GM19438 (cell line): ENCODE measurements at regions not wholly inside any gene's neighbourhood (a gene's known extent, or its start where the extent isn't known, plus 50 kb on each side); places are given as distances from the start of the nearest gene placed in this dataset.

Source experiments
- ATAC-seq: cut with Tn5 transposase; IDR thresholded peaks from one replicate; pipeline ENCODE4 v1.9.1; 2021; ENCODE audit warnings: low read depth; ENCODE audit not compliant: unreplicated experiment

DNA sequence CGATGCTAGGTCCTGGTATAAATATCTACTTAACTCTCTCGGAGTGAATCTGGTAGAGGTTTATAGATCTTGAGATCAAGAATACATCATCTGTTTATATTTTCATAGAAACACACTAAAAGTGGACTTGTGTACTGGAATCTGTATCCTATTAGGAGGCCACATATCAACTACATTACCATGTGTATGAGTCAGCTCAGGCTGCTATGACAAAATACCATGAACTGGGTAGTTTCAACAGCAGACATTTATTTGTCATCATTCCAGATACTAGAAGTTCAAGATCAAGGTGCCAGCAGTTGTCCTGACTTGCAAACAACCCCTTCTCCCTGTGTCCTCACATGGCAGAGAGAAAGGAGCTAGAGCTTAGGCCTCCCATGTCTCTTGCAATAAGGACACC is 113.9 kb upstream of the PFKP start:
- no peak for ATAC-seq

GRCh38 chr10:2951235-2951835 is 116.0 kb upstream of the PFKP start:
- no peak for ATAC-seq

DNA sequence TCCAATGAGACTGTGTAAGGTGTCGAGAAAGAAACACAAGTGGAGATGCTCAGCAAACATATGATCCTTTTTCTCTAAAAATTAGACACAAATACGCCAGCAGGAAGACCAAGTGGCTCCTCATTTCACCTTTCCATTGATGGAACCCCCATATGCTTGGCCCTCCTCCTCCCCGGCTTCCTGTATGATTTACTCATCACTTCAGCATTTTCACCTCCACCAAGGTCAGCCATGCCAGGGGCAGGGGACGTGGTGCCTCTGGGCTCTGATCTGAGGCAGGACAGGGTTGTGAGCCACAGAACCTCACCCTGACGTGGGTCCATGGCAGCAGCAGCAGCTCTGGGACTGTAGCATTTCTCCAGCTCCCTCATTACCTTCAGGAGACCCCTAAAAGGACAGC is 116.8 kb upstream of the PFKP start:
- no peak for ATAC-seq

- peak; percentile 33 for ATAC-seq
Measured at GRCh38 chr10:2949948-2950354, 117.4 kb upstream of the PFKP start.

- no peak for ATAC-seq
Measured at GRCh38 chr10:2949221-2949947, 118.0 kb upstream of the PFKP start.

GRCh38 chr10:2948127-2948854 is 119.1 kb upstream of the PFKP start:
- ATAC-seq: peak; percentile 83

- no peak for ATAC-seq
Measured at GRCh38 chr10:2944788-2945187, 122.6 kb upstream of the PFKP start.

- no peak for ATAC-seq
Measured at GRCh38 chr10:2943932-2944614, 123.3 kb upstream of the PFKP start.

DNA sequence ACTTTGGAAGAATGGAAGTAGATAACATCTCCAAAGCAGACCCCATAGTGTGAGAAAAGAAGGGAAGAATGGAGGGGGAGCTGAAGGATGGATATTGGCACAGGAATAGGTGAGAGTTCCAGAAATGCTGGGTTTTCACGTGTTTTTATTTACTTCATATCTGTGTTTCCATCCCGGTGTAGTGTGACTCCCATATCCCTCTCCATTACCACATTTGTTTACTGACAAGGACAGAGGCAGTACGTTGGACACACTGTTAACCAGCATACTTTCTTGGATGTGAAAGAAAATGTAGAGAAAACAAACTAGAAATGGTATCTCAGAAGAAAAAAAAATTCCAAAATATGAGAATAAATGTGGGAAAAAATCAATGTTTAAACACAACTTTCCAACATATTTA is 124.4 kb upstream of the PFKP start:
- no peak for ATAC-seq

DNA sequence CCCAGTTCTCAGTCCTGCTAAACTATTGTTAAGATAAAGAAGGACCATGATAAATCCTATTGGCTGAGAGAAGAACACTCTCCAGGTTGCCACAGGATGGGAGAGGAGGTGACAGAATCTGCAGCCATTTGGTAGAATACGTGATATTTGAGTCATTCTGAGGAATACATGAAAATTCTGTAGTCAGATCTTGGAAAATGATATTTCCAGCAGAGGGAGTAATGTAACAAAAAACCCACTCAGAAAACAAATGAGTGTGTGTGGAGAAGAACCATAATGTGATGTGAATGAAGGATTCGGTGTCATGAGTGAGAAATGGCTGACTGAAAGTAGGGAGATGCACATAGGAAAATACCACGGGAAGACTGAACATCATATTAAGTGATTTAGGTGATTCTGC is 128.5 kb upstream of the PFKP start:
- no peak for ATAC-seq

GRCh38 chr10:2936816-2937215 is 130.5 kb upstream of the PFKP start:
- no peak for ATAC-seq

GRCh38 chr10:2935647-2936386 is 131.5 kb upstream of the PFKP start:
- no peak for ATAC-seq

DNA sequence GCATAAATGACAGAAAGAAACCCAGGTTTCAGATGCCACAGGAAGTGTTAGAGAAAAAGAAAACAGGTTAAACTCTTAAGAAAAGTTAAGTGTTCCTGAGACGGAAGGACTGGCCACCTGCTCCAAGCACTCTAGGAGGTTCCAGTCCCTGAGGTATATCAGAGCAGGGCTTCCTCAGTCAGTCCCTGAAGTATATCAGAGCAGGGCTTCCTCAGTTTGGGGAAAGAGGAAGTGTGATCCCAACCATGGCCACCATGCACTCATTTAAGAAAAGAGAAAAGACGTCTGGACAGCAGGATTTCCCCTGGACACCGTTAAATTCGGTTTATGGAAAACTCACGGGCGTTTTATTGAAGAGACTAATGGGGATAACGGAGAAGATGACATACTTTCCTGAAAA is 133.4 kb upstream of the PFKP start:
- ATAC-seq: peak; percentile 65

DNA sequence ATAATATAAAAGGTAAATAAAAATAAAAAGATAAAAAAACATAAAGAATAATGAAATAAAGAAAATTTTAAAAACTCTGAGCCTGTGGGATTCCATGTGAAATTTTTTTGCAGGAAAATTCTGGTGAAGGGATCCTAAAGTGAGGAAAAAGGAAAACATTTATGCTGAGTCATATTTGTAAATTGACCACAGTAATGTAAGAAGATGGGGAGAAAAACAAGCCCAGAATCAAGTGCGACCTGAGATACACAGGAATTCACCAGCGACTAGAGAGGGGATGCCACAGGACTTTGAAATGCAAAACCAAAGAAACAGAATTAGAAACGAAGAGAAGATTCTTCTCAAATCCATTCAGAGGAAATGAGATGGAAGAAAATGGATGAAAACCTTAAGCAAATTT is 133.8 kb upstream of the PFKP start:
- ATAC-seq: no peak

- ATAC-seq: no peak
Measured at GRCh38 chr10:2933071-2933470, 134.3 kb upstream of the PFKP start.

DNA sequence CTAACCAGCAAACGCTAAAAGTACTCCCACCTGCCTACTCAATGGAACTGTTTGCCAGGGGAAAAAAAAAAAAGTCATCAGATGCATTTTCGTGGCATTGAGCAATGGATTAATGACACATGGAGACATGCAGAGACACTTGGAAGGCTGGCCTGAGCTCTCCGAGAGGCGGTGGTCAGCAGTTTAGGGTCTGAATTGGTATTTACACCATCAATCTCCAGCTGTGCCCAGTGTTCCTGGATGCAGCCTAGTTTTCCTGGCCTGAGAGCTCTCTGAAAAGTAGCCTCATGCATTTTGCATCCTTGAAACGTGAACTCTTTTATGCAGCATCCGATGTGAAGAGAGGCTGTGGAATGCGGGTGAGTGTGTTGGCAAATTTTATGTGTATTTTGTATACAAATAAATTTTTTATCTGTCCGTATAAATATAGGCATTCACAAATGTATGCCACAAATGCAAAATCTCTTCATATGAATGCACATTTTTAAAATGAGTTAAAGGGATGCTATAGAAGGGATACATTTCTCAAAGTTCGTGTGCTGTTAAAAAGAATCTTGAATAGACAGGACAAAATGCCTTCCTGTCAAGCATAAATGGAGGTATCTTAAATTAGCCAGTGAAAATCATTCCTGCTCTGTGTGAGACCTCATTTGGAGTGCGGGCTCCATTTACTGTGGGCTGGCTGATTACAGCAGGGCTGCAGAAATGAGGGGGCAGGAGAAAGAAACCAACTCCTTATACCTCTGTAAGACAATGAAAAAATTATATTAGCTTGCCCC is 137.7 kb upstream of the PFKP start:
- no peak for ATAC-seq

- ATAC-seq: peak; percentile 96
Measured at GRCh38 chr10:2927958-2928840, 139.1 kb upstream of the PFKP start.

DNA sequence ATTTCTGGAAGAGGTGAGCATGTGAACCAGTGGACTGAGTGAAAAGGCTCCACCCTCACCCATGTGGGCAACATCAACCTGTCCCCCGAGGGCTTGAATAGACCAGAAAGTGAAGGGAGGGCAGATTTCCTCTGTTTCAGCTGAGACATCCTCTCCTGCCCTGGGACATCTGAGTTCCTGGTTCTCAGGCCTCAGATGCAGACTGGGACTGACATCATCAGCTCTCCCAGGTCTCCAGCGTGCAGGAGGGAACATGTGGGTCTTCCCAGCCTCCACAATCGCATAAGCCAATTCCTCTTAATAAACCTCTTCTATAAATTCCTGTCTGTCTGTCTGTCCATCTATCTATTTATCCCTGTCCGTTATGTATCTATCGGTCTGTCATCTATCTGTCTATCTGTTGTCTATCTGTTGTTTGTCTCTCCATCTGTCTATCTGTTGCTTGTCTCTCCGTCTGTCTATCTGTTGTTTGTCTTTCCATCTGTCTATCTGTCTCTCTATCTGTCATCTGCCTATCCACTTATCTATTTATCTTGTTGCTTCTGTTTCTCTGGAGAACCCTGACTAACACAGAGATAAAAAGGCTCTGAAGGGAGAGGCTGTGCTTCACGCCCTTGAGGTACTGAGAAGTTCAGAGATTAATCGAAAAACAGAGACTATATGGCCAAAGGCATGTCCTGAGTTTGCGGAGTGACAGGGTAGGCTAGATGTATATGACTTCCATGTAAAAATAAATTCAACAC is 140.3 kb upstream of the PFKP start:
- ATAC-seq: no peak
